CD4-positive, alpha-beta T cell (primary cell): ENCODE measurements at regions not wholly inside any gene's neighbourhood (a gene's known extent, or its start where the extent isn't known, plus 50 kb on each side); places are given as distances from the start of the nearest gene placed in this dataset.
"Not testable (repeated sequence)": the region's sequence is repeated elsewhere in the genome, so short reads cannot be mapped to it uniquely, and the experiment has no call there.

Experiments used
- ATAC-seq: fragments of 200-7000 bp; cut with Tn5 transposase; one replicate; pipeline ENCODE4 v1.10.0; 2022; ENCODE audit warnings: mild to moderate bottlenecking; ENCODE audit not compliant: poor library complexity
- CTCF ChIA-PET: fragments of 350-600 bp; sonication (Branson Sonifier 250); formaldehyde crosslinking; loops from one replicate; lab custom pipeline; 2021; ENCODE audit warnings: antibody characterized with exemption, inconsistent platforms; lab: Charles Lee
- POLR2A ChIA-PET: fragments of 350-600 bp; sonication (Branson Sonifier 250); formaldehyde crosslinking; loops from one replicate; lab custom pipeline; 2021; ENCODE audit warnings: antibody characterized with exemption, inconsistent platforms; lab: Charles Lee
- DNase-seq, 14 experiments: peaks; one replicate each; pipeline ENCODE4 v3.0.0-alpha.2; 2013 to 2020; ENCODE audit warnings: mixed read lengths in 2 of 14
- H3K27ac ChIP-seq, 2 donors: one replicate each; pipeline versions ENCODE4 v1.5.1 to v1.7.0; 2013; ENCODE audit warnings: low read length in 2 of 2, low read depth in 1 of 2, mild to moderate bottlenecking in 1 of 2
- H3K27me3 ChIP-seq, 2 experiments: 1 replicate in 1 of 2; 2 replicates in 1 of 2; pipeline versions ENCODE4 v1.6.1 to v1.7.0; 2013; ENCODE audit warnings: low read length in 2 of 2, control low read depth in 1 of 2, mild to moderate bottlenecking in 1 of 2, moderate library complexity in 1 of 2; ENCODE audit not compliant: insufficient read depth in 2 of 2, control insufficient read depth in 1 of 2
- H3K36me3 ChIP-seq: one replicate; pipeline ENCODE4 v1.6.1; 2013; ENCODE audit warnings: low read length, control low read depth; ENCODE audit not compliant: insufficient read depth
- H3K4me1 ChIP-seq: one replicate; pipeline ENCODE4 v1.6.1; 2013; ENCODE audit warnings: low read length, control low read depth; ENCODE audit not compliant: insufficient read depth
- H3K4me3 ChIP-seq: one replicate; pipeline ENCODE4 v1.5.1; 2013; ENCODE audit warnings: mild to moderate bottlenecking, low read length, moderate library complexity
- H3K9me3 ChIP-seq, 2 experiments: 1 replicate in 1 of 2; 2 replicates in 1 of 2; pipeline versions ENCODE4 v1.6.1 to v1.7.0; 2013; ENCODE audit warnings: low read length in 2 of 2, mild to moderate bottlenecking in 2 of 2, control low read depth in 1 of 2, moderate library complexity in 1 of 2; ENCODE audit not compliant: control insufficient read depth in 1 of 2, insufficient read depth in 1 of 2
- H3K27ac Mint-ChIP-seq: one replicate; pipeline ENCODE4 v1.8.0; 2020; ENCODE audit warnings: mixed read lengths
- H3K27me3 Mint-ChIP-seq: one replicate; pipeline ENCODE4 v1.8.0; 2021; ENCODE audit warnings: mixed read lengths
- H3K36me3 Mint-ChIP-seq: one replicate; pipeline ENCODE4 v1.8.0; 2021; ENCODE audit warnings: low read depth, mixed read lengths
- H3K4me1 Mint-ChIP-seq: one replicate; pipeline ENCODE4 v1.8.0; 2021; ENCODE audit warnings: low read depth, mixed read lengths
- H3K4me3 Mint-ChIP-seq: one replicate; pipeline ENCODE4 v1.8.0; 2020; ENCODE audit warnings: mild to moderate bottlenecking, mixed read lengths
- H3K9me3 Mint-ChIP-seq: one replicate; pipeline ENCODE4 v1.8.0; 2020; ENCODE audit warnings: mixed read lengths
- intact Hi-C, 2 experiments: fragments of 100-400 bp; cut with DNase I in 1 of 2; cut with micrococcal nuclease in 1 of 2; formaldehyde crosslinking; loops; one replicate each; pipeline versions ENCODE4 v1.15.1 to v1.9.0; 2023 to 2025; cut with DNase I, micrococcal nuclease
- TF ChIP-seq, protein P1 (sequence below): fragments of 200-600 bp; IDR thresholded peaks from one replicate; pipeline ENCODE4 v1.8.0; 2022; ENCODE audit warnings: antibody characterized with exemption, mild to moderate bottlenecking

DNA sequence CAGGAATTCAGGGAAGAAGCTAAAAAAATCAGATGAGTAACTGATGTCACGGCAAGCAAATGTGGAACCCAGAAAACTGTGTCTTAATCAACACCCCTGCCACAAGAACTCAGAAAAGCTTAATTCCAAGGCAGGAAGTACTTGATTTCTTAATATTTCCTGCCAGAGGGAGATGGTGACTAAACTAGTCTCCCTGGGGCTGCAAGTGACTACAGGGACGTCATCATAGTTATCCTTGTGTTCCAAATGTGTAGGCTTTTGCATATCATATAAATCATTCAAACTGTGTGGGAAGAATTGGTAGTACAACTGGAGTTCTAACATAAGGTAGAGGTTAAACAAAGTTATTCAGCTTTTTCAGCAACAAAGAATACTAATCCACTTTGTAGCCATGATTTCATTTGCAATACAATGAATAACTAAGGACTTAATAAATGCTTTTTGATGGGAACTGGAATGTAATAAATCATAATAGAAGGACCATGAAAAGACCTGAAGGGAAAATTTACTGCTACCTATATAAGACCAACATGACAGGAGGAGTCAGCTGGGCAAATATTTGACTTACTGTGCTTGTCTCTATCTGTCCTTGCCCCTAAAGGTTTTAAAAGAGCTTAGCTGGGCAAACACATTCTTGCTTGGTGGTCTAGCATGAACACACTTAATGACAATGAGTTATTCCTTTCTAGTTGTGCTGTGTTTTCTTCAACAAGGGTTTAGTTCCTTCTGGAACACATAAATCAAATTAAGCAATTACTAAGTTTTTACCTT lies 76.0 kb upstream of the NECTIN3 start:
- no peaks in the 10 kb centered on the region for H3K9me3 ChIP-seq
- no peak overlapping the region for H3K27ac ChIP-seq
- Mint-ChIP-seq H3K4me3 (no peak overlapping the region), H3K36me3 (no peaks in the 10 kb centered on the region), H3K4me1 (no peaks in the 10 kb centered on the region), H3K9me3 (no peaks in the 10 kb centered on the region), H3K27ac (no peak overlapping the region), H3K27me3 (no peaks in the 10 kb centered on the region)
- ATAC-seq (no peak), DNase-seq (no peak)
- TF ChIP-seq, protein P1, sequence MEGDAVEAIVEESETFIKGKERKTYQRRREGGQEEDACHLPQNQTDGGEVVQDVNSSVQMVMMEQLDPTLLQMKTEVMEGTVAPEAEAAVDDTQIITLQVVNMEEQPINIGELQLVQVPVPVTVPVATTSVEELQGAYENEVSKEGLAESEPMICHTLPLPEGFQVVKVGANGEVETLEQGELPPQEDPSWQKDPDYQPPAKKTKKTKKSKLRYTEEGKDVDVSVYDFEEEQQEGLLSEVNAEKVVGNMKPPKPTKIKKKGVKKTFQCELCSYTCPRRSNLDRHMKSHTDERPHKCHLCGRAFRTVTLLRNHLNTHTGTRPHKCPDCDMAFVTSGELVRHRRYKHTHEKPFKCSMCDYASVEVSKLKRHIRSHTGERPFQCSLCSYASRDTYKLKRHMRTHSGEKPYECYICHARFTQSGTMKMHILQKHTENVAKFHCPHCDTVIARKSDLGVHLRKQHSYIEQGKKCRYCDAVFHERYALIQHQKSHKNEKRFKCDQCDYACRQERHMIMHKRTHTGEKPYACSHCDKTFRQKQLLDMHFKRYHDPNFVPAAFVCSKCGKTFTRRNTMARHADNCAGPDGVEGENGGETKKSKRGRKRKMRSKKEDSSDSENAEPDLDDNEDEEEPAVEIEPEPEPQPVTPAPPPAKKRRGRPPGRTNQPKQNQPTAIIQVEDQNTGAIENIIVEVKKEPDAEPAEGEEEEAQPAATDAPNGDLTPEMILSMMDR: no peak
- H3K36me3 ChIP-seq: no peaks in the 10 kb centered on the region
- no peaks in the 10 kb centered on the region for H3K4me1 ChIP-seq
- ChIA-PET POLR2A (no interaction called here), CTCF (no interaction called here)
- intact Hi-C loops: no loop called here
- H3K27me3 ChIP-seq: no peaks in the 10 kb centered on the region
- no peak overlapping the region for H3K4me3 ChIP-seq

- H3K9me3 ChIP-seq, H3K4me3 ChIP-seq, CTCF ChIA-PET, H3K4me3 Mint-ChIP-seq, POLR2A ChIA-PET, H3K27me3 Mint-ChIP-seq, H3K27ac ChIP-seq, H3K36me3 Mint-ChIP-seq, intact Hi-C loops, H3K36me3 ChIP-seq, H3K4me1 Mint-ChIP-seq, H3K9me3 Mint-ChIP-seq, H3K4me1 ChIP-seq, H3K27me3 ChIP-seq, ATAC-seq, H3K27ac Mint-ChIP-seq, DNase-seq: not testable (repeated sequence)
Observed at GRCh38 chr3:110998766-110999165, 72.8 kb upstream of the NECTIN3 start.

GRCh38 chr3:111006485-111006884 lies 65.1 kb upstream of the NECTIN3 start:
- H3K4me3 ChIP-seq, H3K36me3 Mint-ChIP-seq, H3K9me3 Mint-ChIP-seq, ATAC-seq, H3K27me3 ChIP-seq, POLR2A ChIA-PET, H3K27ac Mint-ChIP-seq, H3K4me1 Mint-ChIP-seq, H3K36me3 ChIP-seq, H3K4me1 ChIP-seq, intact Hi-C loops, H3K9me3 ChIP-seq, H3K4me3 Mint-ChIP-seq, DNase-seq, H3K27ac ChIP-seq: not testable (repeated sequence)
- CTCF ChIA-PET: interaction anchor here (0.7 kb wide), 2 partner anchors 29 to 493 kb away, joined by 4 to 5 read pairs; no protein-coding TSS in a partner anchor
- peaks cover 11% of the 10 kb centered on the region for H3K27me3 Mint-ChIP-seq

GRCh38 chr3:111012388-111013248 lies 59.0 kb upstream of the NECTIN3 start:
- Histone ChIP-seq H3K27me3 (no peaks in the 10 kb centered on the region), H3K9me3 (no peaks in the 10 kb centered on the region), H3K4me3 (no peak overlapping the region), H3K27ac (no peak overlapping the region), H3K36me3 (no peaks in the 10 kb centered on the region), H3K4me1 (no peaks in the 10 kb centered on the region)
- Mint-ChIP-seq H3K4me1 (no peaks in the 10 kb centered on the region), H3K9me3 (no peaks in the 10 kb centered on the region), H3K27me3 (peaks cover 16% of the 10 kb centered on the region), H3K36me3 (no peaks in the 10 kb centered on the region), H3K27ac (no peak overlapping the region), H3K4me3 (no peak overlapping the region)
- ATAC-seq (no peak), DNase-seq (peak in 3 of 14 experiments; percentile 6 to 9 (median 6))
- CTCF ChIA-PET: interaction anchor here (0.8 kb wide), 1 partner anchor 271 kb away, joined by 3 read pairs; no protein-coding TSS in a partner anchor
- POLR2A ChIA-PET: no interaction called here
- intact Hi-C loops: no loop called here
- TF ChIP-seq, protein P1: no peak
